Esophagus muscularis mucosa (tissue), 4 donors: ENCODE measurements at regions not wholly inside any gene's neighbourhood (a gene's known extent, or its start where the extent isn't known, plus 50 kb on each side); places are given as distances from the start of the nearest gene placed in this dataset.

Experiments used
- DNase-seq: peaks from one replicate; pipeline ENCODE4 v3.0.0-alpha.2; 2017; ENCODE audit errors: extremely low spot score
- H3K27ac ChIP-seq, 4 donors: fragments of 200-600 bp; sonication (generic); replicated peaks in 1 of 4; 1 replicate in 3 of 4; 2 replicates in 1 of 4; pipeline ENCODE4 v1.5.1; 2016 to 2019; ENCODE audit warnings: mild to moderate bottlenecking in 1 of 4
- H3K27me3 ChIP-seq, 4 donors: fragments of 200-600 bp; sonication (generic); one replicate each; pipeline versions ENCODE4 v1.5.1 to v1.6.0; 2016 to 2019
- H3K36me3 ChIP-seq, 4 donors: fragments of 200-600 bp; sonication (generic); one replicate each; pipeline ENCODE4 v1.5.1; 2016 to 2019
- H3K4me1 ChIP-seq, 4 donors: fragments of 200-600 bp; sonication (generic); one replicate each; pipeline ENCODE4 v1.5.1; 2016 to 2019
- H3K4me3 ChIP-seq, 4 donors: fragments of 200-600 bp; sonication (generic); 1 replicate in 2 of 4; 2 replicates in 2 of 4; pipeline ENCODE4 v1.5.1; 2016 to 2019; ENCODE audit warnings: mild to moderate bottlenecking in 4 of 4, moderate library complexity in 1 of 4
- H3K9me3 ChIP-seq, 4 donors: fragments of 200-600 bp; sonication (generic); 1 replicate in 3 of 4; 2 replicates in 1 of 4; pipeline ENCODE4 v1.5.1; 2016 to 2019
- CTCF ChIP-seq, 3 experiments: fragments of 200-600 bp in 2 of 3; fragments of 450-650 bp in 1 of 3; sonication (generic) in 2 of 3; IDR thresholded peaks; one replicate each; pipeline ENCODE4 v1.5.1; 2017 to 2019; ENCODE audit warnings: antibody characterized with exemption in 3 of 3, mild to moderate bottlenecking in 2 of 3, moderate library complexity in 1 of 3
- EP300 ChIP-seq: sonication (generic); formaldehyde crosslinking; IDR thresholded peaks from one replicate; pipeline ENCODE4 v1.6.1; 2017; ENCODE audit warnings: antibody characterized with exemption
- POLR2A ChIP-seq: fragments of 450-650 bp; IDR thresholded peaks from one replicate; pipeline ENCODE4 v1.6.1; 2017; ENCODE audit warnings: antibody characterized with exemption, moderate library complexity, mild to moderate bottlenecking, low read depth
- POLR2AphosphoS5 ChIP-seq, 2 donors: sonication (generic); formaldehyde crosslinking; IDR thresholded peaks; one replicate each; pipeline ENCODE4 v1.6.1; 2017; ENCODE audit warnings: antibody characterized with exemption in 2 of 2
- WGBS: methylation state at CpG from one replicate; pipeline ENCODE4 v1.1.5; 2018; 5-methylcytosine and 5-hydroxymethylcytosine counted together
- intact Hi-C: fragments of 100-400 bp; cut with DNase I; formaldehyde crosslinking; loops from one replicate; pipeline ENCODE4 v1.15.1; 2023

- intact Hi-C loops, result no loop called here
Measured at GRCh38 chr16:87244636-87245197, 72.5 kb downstream of the C16orf95 start.

GRCh38 chr16:87245511-87245910, 71.7 kb downstream of the C16orf95 start:
- no peak for DNase-seq
- TF ChIP-seq POLR2A, result no peak
- no peak for TF ChIP-seq POLR2AphosphoS5 (IDR thresholded peaks at IDR 0.05)
- no peak for TF ChIP-seq CTCF (IDR thresholded peaks at IDR 0.05)
- TF ChIP-seq EP300, result no peak
- no peaks in the 10 kb centered on the region for H3K36me3 ChIP-seq
- no peak overlapping the region for H3K27ac ChIP-seq
- intact Hi-C loops, result no loop called here
- no peaks in the 10 kb centered on the region for H3K9me3 ChIP-seq
- 81% methylated on average over 13 of the region's 13 CpGs for WGBS
- no peak overlapping the region for H3K4me3 ChIP-seq
- H3K27me3 ChIP-seq, result peaks cover 0 to 44% (median 3%) of the 10 kb centered on the region in 4 donors
- H3K4me1 ChIP-seq, result no peaks in the 10 kb centered on the region

More at GRCh38 chr16:87244636-87245197, 72.5 kb downstream of the C16orf95 start:
- TF ChIP-seq CTCF (IDR thresholded peaks at IDR 0.05), result no peak
- no peak for TF ChIP-seq POLR2AphosphoS5 (IDR thresholded peaks at IDR 0.05)
- no peak for TF ChIP-seq POLR2A
- no peak for TF ChIP-seq EP300
- DNase-seq, result no peak
- H3K36me3 ChIP-seq, result no peaks in the 10 kb centered on the region
- no peaks in the 10 kb centered on the region for H3K9me3 ChIP-seq
- WGBS, result 79% methylated on average over 7 of the region's 7 CpGs
- no peaks in the 10 kb centered on the region for H3K4me1 ChIP-seq
- H3K4me3 ChIP-seq, result no peak overlapping the region
- H3K27me3 ChIP-seq, result peaks cover 0 to 44% (median 3%) of the 10 kb centered on the region in 4 donors
- no peak overlapping the region for H3K27ac ChIP-seq

- H3K27ac ChIP-seq, result no peak overlapping the region
- TF ChIP-seq POLR2A, result no peak
- no peaks in the 10 kb centered on the region for H3K4me1 ChIP-seq
- intact Hi-C loops, result no loop called here
- peaks cover 0 to 41% (median 3%) of the 10 kb centered on the region in 4 donors for H3K27me3 ChIP-seq
- no peaks in the 10 kb centered on the region for H3K9me3 ChIP-seq
- H3K36me3 ChIP-seq, result no peaks in the 10 kb centered on the region
- H3K4me3 ChIP-seq, result no peak overlapping the region
- 83% methylated on average over 11 of the region's 14 CpGs for WGBS
- DNase-seq, result no peak
Measured at GRCh38 chr16:87246269-87247065, 70.7 kb downstream of the C16orf95 start.

GRCh38 chr16:87248714-87249113, 68.5 kb downstream of the C16orf95 start:
- Histone ChIP-seq H3K36me3 (no peaks in the 10 kb centered on the region), H3K4me3 (no peak overlapping the region), H3K4me1 (no peaks in the 10 kb centered on the region), H3K27me3 (peaks cover 0 to 31% (median 3%) of the 10 kb centered on the region in 4 donors), H3K27ac (no peak overlapping the region), H3K9me3 (no peaks in the 10 kb centered on the region)
- intact Hi-C loops, result no loop called here
- DNase-seq, result no peak
- 62% methylated on average over 3 of the region's 3 CpGs for WGBS
- TF ChIP-seq POLR2A (no peak), POLR2AphosphoS5 (IDR thresholded peaks at IDR 0.05) (no peak), EP300 (no peak), CTCF (IDR thresholded peaks at IDR 0.05) (no peak)

DNA sequence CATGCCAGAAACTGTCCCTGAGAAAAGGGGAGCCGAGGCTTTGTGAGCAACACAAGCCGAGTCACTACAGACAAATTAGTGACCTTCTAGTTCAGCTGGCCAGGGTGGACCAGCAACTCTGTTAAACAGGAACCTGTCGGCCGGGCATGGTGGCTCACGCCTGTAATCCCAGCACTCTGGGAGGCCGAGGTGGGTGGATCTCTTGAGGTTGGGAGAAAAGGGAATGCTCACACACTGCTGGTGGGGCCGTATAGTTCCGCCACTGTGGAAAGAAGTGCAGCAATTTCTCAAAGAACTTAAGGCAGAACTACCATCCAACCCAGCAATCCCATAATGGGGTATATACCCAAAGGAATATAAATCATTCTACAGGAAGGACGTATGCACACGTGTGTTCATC, 67.8 kb downstream of the C16orf95 start:
- Histone ChIP-seq H3K4me1 (no peaks in the 10 kb centered on the region), H3K9me3 (no peaks in the 10 kb centered on the region), H3K27me3 (peaks cover 0 to 25% (median 3%) of the 10 kb centered on the region in 4 donors), H3K36me3 (no peaks in the 10 kb centered on the region), H3K27ac (no peak overlapping the region), H3K4me3 (no peak overlapping the region)
- no peak for TF ChIP-seq CTCF (IDR thresholded peaks at IDR 0.05)
- no peak for TF ChIP-seq POLR2A
- no peak for TF ChIP-seq POLR2AphosphoS5 (IDR thresholded peaks at IDR 0.05)
- TF ChIP-seq EP300, result no peak
- 89% methylated on average over 10 of the region's 10 CpGs for WGBS
- intact Hi-C loops, result no loop called here
- no peak for DNase-seq
